Keratinocyte (primary cell): ENCODE measurements at regions not wholly inside any gene's neighbourhood (a gene's known extent, or its start where the extent isn't known, plus 50 kb on each side); places are given as distances from the start of the nearest gene placed in this dataset.

Experiments
- DNase-seq: peaks from one replicate; pipeline ENCODE4 v3.0.0-alpha.2; 2011; ENCODE audit warnings: low read depth, missing footprints, low spot score
- FAIRE-seq: peaks from 2 replicates; lab custom pipeline; 2011; peaks lifted over from hg19 to GRCh38; lab: Jason Lieb, UNC
- H2AFZ ChIP-seq: 2 replicates; pipeline ENCODE4 v1.6.0; 2012; ENCODE audit warnings: low read length, control low read depth, inconsistent platforms; ENCODE audit not compliant: control insufficient read depth
- H3K27ac ChIP-seq: 2 replicates; pipeline ENCODE4 v1.5.1; 2011; ENCODE audit warnings: low read length; ENCODE audit not compliant: control insufficient read depth, insufficient read depth
- H3K27me3 ChIP-seq: 3 replicates; pipeline ENCODE4 v1.6.0; 2011; ENCODE audit warnings: low read length; ENCODE audit not compliant: control insufficient read depth, insufficient read depth; ENCODE audit errors: extremely low read depth
- H3K36me3 ChIP-seq, 2 experiments: 2 replicates in 1 of 2; 3 replicates in 1 of 2; pipeline ENCODE4 v1.5.1; 2011; ENCODE audit warnings: low read length in 2 of 2, mild to moderate bottlenecking in 1 of 2; ENCODE audit not compliant: control insufficient read depth in 2 of 2, insufficient read depth in 2 of 2; ENCODE audit errors: extremely low read depth in 1 of 2
- H3K4me1 ChIP-seq: 3 replicates; pipeline ENCODE4 v1.5.1; 2011; ENCODE audit warnings: low read length; ENCODE audit not compliant: control insufficient read depth, insufficient read depth; ENCODE audit errors: extremely low read depth
- H3K4me2 ChIP-seq: 3 replicates; pipeline ENCODE4 v1.6.0; 2011; ENCODE audit warnings: low read depth, low read length; ENCODE audit not compliant: control insufficient read depth, insufficient read depth; ENCODE audit errors: extremely low read depth
- H3K4me3 ChIP-seq, 3 experiments: fragments of 200-600 bp in 1 of 3; sonication (generic) in 1 of 3; 2 replicates in 2 of 3; 3 replicates in 1 of 3; pipeline ENCODE4 v1.5.1; 2011 to 2016; ENCODE audit warnings: low read length in 3 of 3, mild to moderate bottlenecking in 3 of 3, control low read depth in 2 of 3, inconsistent platforms in 1 of 3, low read depth in 1 of 3, mixed read lengths in 1 of 3, mixed run types in 1 of 3, moderate library complexity in 1 of 3; ENCODE audit not compliant: control insufficient read depth in 2 of 3, insufficient read depth in 2 of 3; ENCODE audit errors: extremely low read depth in 1 of 3
- H3K79me2 ChIP-seq: 2 replicates; pipeline ENCODE4 v1.6.0; 2012; ENCODE audit warnings: low read length; ENCODE audit not compliant: control insufficient read depth, insufficient read depth
- H3K9ac ChIP-seq: 3 replicates; pipeline ENCODE4 v1.6.0; 2011; ENCODE audit warnings: low read length; ENCODE audit not compliant: control insufficient read depth, insufficient read depth; ENCODE audit errors: extremely low read depth
- H3K9me1 ChIP-seq: 3 replicates; pipeline ENCODE4 v1.6.0; 2011; ENCODE audit warnings: low read length; ENCODE audit not compliant: control insufficient read depth, insufficient read depth; ENCODE audit errors: extremely low read depth
- H3K9me3 ChIP-seq: 2 replicates; pipeline ENCODE4 v1.5.1; 2012; ENCODE audit warnings: low read depth, low read length; ENCODE audit not compliant: control insufficient read depth
- H4K20me1 ChIP-seq: 3 replicates; pipeline ENCODE4 v1.6.0; 2011; ENCODE audit warnings: low read length; ENCODE audit not compliant: control insufficient read depth, insufficient read depth; ENCODE audit errors: extremely low read depth
- EZH2 ChIP-seq: IDR thresholded peaks from one replicate; pipeline ENCODE4 v1.6.1; 2012; ENCODE audit warnings: inconsistent platforms, mild to moderate bottlenecking, low read length, moderate library complexity
- dilution Hi-C: fragments of 300-500 bp; cut with MboI; formaldehyde crosslinking; loops from one replicate; pipeline ENCODE4 v1.7.0; 2020; ENCODE audit warnings: low sequenced_read_pairs; ENCODE audit not compliant: extremely low pct_ligation_motif_present
- TF ChIP-seq, protein P1 (sequence below), 3 experiments: IDR thresholded peaks in 1 of 3; conservative IDR thresholded peaks in 1 of 3; optimal IDR thresholded peaks in 1 of 3; 2 replicates in 2 of 3; 3 replicates in 1 of 3; pipeline versions ENCODE3 to v1.5.1; 2011; ENCODE audit warnings: low read length in 3 of 3, mild to moderate bottlenecking in 3 of 3, moderate library complexity in 2 of 3, control low read depth in 1 of 3, inconsistent platforms in 1 of 3; ENCODE audit not compliant: insufficient read depth in 2 of 3; ENCODE audit errors: extremely low read depth in 1 of 3

- FAIRE-seq (no peak), DNase-seq (no peak)
- H3K27me3 ChIP-seq = no peaks in the 10 kb centered on the region
- no peak overlapping the region for H3K27ac ChIP-seq
- H3K36me3 ChIP-seq = no peaks in the 10 kb centered on the region
- no peak overlapping the region for H2AFZ ChIP-seq
- no peak overlapping the region for H3K4me2 ChIP-seq
- TF ChIP-seq, protein P1, sequence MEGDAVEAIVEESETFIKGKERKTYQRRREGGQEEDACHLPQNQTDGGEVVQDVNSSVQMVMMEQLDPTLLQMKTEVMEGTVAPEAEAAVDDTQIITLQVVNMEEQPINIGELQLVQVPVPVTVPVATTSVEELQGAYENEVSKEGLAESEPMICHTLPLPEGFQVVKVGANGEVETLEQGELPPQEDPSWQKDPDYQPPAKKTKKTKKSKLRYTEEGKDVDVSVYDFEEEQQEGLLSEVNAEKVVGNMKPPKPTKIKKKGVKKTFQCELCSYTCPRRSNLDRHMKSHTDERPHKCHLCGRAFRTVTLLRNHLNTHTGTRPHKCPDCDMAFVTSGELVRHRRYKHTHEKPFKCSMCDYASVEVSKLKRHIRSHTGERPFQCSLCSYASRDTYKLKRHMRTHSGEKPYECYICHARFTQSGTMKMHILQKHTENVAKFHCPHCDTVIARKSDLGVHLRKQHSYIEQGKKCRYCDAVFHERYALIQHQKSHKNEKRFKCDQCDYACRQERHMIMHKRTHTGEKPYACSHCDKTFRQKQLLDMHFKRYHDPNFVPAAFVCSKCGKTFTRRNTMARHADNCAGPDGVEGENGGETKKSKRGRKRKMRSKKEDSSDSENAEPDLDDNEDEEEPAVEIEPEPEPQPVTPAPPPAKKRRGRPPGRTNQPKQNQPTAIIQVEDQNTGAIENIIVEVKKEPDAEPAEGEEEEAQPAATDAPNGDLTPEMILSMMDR (optimal IDR thresholded peaks at IDR 0.05 in 1 of 3, IDR thresholded peaks at IDR 0.05 in 1 of 3, conservative IDR thresholded peaks at IDR 0.05 in 1 of 3; ENCODE audit: extremely low read depth in 1 of 3, insufficient read depth in 2 of 3, low read length in 3 of 3) = no peak
- no peaks in the 10 kb centered on the region for H3K9me3 ChIP-seq
- dilution Hi-C loops = no loop called here
- no peak overlapping the region for H3K9ac ChIP-seq
- no peaks in the 10 kb centered on the region for H3K79me2 ChIP-seq
- H3K4me3 ChIP-seq = no peak overlapping the region
- no peaks in the 10 kb centered on the region for H4K20me1 ChIP-seq
- no peaks in the 10 kb centered on the region for H3K4me1 ChIP-seq
- no peaks in the 10 kb centered on the region for H3K9me1 ChIP-seq
Measured at GRCh38 chr14:100476012-100476822, 111.0 kb downstream of the BEGAIN start.

GRCh38 chr14:100484531-100485267 is 102.5 kb downstream of the BEGAIN start:
- DNase-seq (no peak), FAIRE-seq (no peak)
- no peaks in the 10 kb centered on the region for H3K4me1 ChIP-seq
- dilution Hi-C loops = no loop called here
- H3K4me2 ChIP-seq = no peak overlapping the region
- TF ChIP-seq, protein P1 (optimal IDR thresholded peaks at IDR 0.05 in 1 of 3, IDR thresholded peaks at IDR 0.05 in 1 of 3, conservative IDR thresholded peaks at IDR 0.05 in 1 of 3; ENCODE audit: extremely low read depth in 1 of 3, insufficient read depth in 2 of 3, low read length in 3 of 3) = no peak
- no peak for TF ChIP-seq EZH2
- no peak overlapping the region for H3K27ac ChIP-seq
- H4K20me1 ChIP-seq = peaks cover 5% of the 10 kb centered on the region
- no peaks in the 10 kb centered on the region for H3K79me2 ChIP-seq
- H2AFZ ChIP-seq = no peak overlapping the region
- no peaks in the 10 kb centered on the region for H3K36me3 ChIP-seq
- no peaks in the 10 kb centered on the region for H3K27me3 ChIP-seq
- H3K9me1 ChIP-seq = no peaks in the 10 kb centered on the region
- no peaks in the 10 kb centered on the region for H3K9me3 ChIP-seq
- H3K4me3 ChIP-seq = no peak overlapping the region
- H3K9ac ChIP-seq = no peak overlapping the region
